ENCODE measurements at regions not wholly inside any gene's neighbourhood (a gene's known extent, or its start where the extent isn't known, plus 50 kb on each side); places are given as distances from the start of the nearest gene placed in this dataset.

DNA sequence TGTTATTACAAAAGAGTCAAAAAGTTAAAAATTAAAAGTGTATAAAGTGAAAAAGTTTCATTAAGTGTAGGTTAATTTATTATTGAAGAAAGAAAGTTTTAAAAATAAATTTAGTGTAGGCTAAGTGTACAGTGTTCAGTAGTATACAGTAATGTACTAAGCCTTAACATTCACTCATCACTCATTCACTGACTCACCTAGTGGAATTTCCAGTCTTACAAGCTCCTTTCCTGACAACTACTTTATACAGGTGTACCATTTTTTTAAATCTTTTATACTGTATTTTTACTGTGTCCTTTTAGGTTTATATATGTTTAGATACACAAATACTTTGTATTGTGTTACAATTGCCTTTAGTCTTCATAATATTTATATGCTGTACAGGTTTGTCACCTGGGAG, 530.2 kb upstream of the FAM174A start:
- no peaks in the 10 kb centered on the region for H3K4me1 ChIP-seq (ENCODE audit: insufficient read depth, low read length)
- H2BK5ac ChIP-seq (ENCODE audit: insufficient read length, low read length): no peak overlapping the region
- no peak for DNase-seq
- no peak overlapping the region for H2BK20ac ChIP-seq (ENCODE audit: low read depth, low read length, poor library complexity, severe bottlenecking)
- no peak overlapping the region for H4K8ac ChIP-seq (replicated peaks; ENCODE audit: insufficient read length, low read depth, low read length)
- Mint-ChIP-seq H3K27ac (no peak overlapping the region), H3K4me3 (no peak overlapping the region), H3K4me1 (no peaks in the 10 kb centered on the region), H3K9me3 (no peaks in the 10 kb centered on the region), H3K27me3 (ENCODE audit: low read depth) (no peaks in the 10 kb centered on the region; the same call in 1 of the 2 replicates), H3K36me3 (ENCODE audit: insufficient read depth in 1 of 3, low read depth in 3 of 3) (no peaks in the 10 kb centered on the region)
- H3K23ac ChIP-seq (ENCODE audit: insufficient read length, low read depth, low read length): no peak overlapping the region
- no peak overlapping the region for H3K4me2 ChIP-seq (ENCODE audit: insufficient read depth, insufficient read length, low read length)
- no peak overlapping the region for H3K4ac ChIP-seq (ENCODE audit: low read depth, low read length)
- no peaks in the 10 kb centered on the region for H3K79me2 ChIP-seq (ENCODE audit: insufficient read depth, low read length)
- no peak overlapping the region for H4K5ac ChIP-seq (ENCODE audit: insufficient read length, low read depth, low read length)
- H3K9me3 ChIP-seq (ENCODE audit: control insufficient read depth, low read depth, low read length): no peaks in the 10 kb centered on the region
- no peaks in the 10 kb centered on the region for H3K27me3 ChIP-seq (ENCODE audit: insufficient read depth, low read length)
- H4K91ac ChIP-seq (ENCODE audit: insufficient read length, low read depth, low read length): no peak overlapping the region
- no peaks in the 10 kb centered on the region for H3K23me2 ChIP-seq (ENCODE audit: insufficient read length, low read depth, low read length, poor library complexity, severe bottlenecking)
- no peak for TF ChIP-seq CTCF (conservative IDR thresholded peaks at IDR 0.05)
- no peak overlapping the region for H3K14ac ChIP-seq (ENCODE audit: insufficient read depth, low read length)
- no peak overlapping the region for H3K56ac ChIP-seq (ENCODE audit: insufficient read length, low read depth, low read length)
- no peak overlapping the region for H2BK120ac ChIP-seq (ENCODE audit: low read depth, low read length, poor library complexity, severe bottlenecking)
- no peak overlapping the region for H3K9ac ChIP-seq (ENCODE audit: extremely low read depth, insufficient read length, low read length)
- no peak overlapping the region for H2BK12ac ChIP-seq (ENCODE audit: insufficient read length, low read depth, low read length)
- no peak overlapping the region for H2BK15ac ChIP-seq (ENCODE audit: low read depth, low read length)
- no peak overlapping the region for H2AFZ ChIP-seq (ENCODE audit: low read length)
- H3K79me1 ChIP-seq (ENCODE audit: insufficient read depth, low read depth, low read length, poor library complexity, severe bottlenecking): no peaks in the 10 kb centered on the region
- H3K27ac ChIP-seq (ENCODE audit: insufficient read length, low read depth, low read length): no peak overlapping the region
- H3K18ac ChIP-seq (ENCODE audit: insufficient read length, low read depth, low read length): no peak overlapping the region
- H2AK5ac ChIP-seq (ENCODE audit: insufficient read length, low read length): no peak overlapping the region
- no peak overlapping the region for H3T11ph ChIP-seq (ENCODE audit: low read length)
- H4K20me1 ChIP-seq (ENCODE audit: control insufficient read depth, insufficient read depth, insufficient read length): no peaks in the 10 kb centered on the region
